ENCODE measurements at regions not wholly inside any gene's neighbourhood (a gene's known extent, or its start where the extent isn't known, plus 50 kb on each side); places are given as distances from the start of the nearest gene placed in this dataset.

DNA sequence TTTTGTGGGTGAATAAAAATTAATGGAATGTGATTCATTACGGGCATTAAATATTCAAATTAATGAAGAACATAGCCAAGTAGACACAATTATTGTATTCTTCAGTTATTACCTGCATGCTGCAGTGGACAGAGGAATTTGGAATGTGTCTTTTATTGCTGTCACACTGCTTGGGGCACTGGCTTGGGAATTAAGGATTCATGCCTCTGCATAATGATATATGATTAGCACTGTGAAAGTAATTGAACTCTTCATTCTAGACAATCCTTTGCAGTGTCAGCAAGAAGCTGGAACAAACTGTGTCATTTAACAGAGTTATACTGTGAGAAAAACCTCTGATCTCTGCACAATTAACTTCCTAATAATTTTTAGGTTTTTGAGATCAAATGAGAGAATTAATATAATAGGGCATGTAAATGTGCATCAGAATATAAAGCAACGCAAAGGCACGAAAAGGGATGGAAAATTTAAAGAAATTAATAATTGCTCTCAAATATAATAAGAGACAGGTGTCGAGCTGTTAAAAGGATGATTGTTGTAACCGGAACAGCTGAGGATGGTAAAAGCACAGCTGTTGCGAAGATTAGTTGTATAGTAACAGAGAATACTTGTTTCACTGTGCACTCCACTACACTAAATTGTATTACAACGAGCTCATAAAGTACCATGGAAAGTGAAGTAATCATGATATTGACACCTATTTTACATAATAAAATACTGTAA lies 235.1 kb upstream of the MIR17HG start:
- no peak overlapping the region for H3K4me3 Mint-ChIP-seq
- Histone ChIP-seq H3K4me3 (ENCODE audit: low read length) (no peak overlapping the region), H3K9me3 (ENCODE audit: control insufficient read depth, insufficient read depth, low read length) (no peaks in the 10 kb centered on the region), H3K4me1 (ENCODE audit: control insufficient read depth, insufficient read depth, low read length) (no peaks in the 10 kb centered on the region), H3K27ac (ENCODE audit: low read length) (no peak overlapping the region), H3K27me3 (ENCODE audit: control insufficient read depth, insufficient read depth, low read length) (no peaks in the 10 kb centered on the region), H3K36me3 (ENCODE audit: control insufficient read depth, insufficient read depth, low read length) (no peaks in the 10 kb centered on the region)
- no peaks in the 10 kb centered on the region for H3K36me3 Mint-ChIP-seq
- H3K27me3 Mint-ChIP-seq (ENCODE audit: low read depth in 2 of 2), result no peaks in the 10 kb centered on the region
- peaks cover 4 to 5% of the 10 kb centered on the region in 2 donors for H3K9me3 Mint-ChIP-seq
- DNase-seq (no peak), ATAC-seq (no peak)
- WGBS (ENCODE audit: insufficient coverage), result 93% methylated on average over 2 of the region's 7 CpGs
- no peak overlapping the region for H3K27ac Mint-ChIP-seq
- TF ChIP-seq, protein P1, sequence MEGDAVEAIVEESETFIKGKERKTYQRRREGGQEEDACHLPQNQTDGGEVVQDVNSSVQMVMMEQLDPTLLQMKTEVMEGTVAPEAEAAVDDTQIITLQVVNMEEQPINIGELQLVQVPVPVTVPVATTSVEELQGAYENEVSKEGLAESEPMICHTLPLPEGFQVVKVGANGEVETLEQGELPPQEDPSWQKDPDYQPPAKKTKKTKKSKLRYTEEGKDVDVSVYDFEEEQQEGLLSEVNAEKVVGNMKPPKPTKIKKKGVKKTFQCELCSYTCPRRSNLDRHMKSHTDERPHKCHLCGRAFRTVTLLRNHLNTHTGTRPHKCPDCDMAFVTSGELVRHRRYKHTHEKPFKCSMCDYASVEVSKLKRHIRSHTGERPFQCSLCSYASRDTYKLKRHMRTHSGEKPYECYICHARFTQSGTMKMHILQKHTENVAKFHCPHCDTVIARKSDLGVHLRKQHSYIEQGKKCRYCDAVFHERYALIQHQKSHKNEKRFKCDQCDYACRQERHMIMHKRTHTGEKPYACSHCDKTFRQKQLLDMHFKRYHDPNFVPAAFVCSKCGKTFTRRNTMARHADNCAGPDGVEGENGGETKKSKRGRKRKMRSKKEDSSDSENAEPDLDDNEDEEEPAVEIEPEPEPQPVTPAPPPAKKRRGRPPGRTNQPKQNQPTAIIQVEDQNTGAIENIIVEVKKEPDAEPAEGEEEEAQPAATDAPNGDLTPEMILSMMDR (IDR thresholded peaks at IDR 0.05), result no peak
- intact Hi-C loops (cut with micrococcal nuclease), result no loop called here
- H3K4me1 Mint-ChIP-seq, result no peaks in the 10 kb centered on the region

DNA sequence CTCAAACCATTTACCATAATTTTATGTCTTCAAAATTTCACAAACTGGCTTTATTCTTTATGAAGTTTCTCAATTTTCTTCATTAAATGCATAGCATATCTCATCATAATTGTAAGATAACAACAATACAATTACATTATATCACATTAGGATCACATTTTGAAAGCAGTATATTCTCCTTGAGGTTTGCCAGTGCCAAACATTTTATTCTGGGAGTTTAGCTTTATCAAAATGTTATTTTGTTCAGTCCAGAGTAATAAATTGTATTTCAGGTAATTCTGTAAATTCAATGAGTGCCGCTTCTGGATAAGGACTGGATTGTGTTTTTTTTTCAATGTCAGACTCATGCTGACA lies 234.6 kb upstream of the MIR17HG start:
- intact Hi-C loops (cut with micrococcal nuclease), result no loop called here
- no peaks in the 10 kb centered on the region for H3K4me1 Mint-ChIP-seq

DNA sequence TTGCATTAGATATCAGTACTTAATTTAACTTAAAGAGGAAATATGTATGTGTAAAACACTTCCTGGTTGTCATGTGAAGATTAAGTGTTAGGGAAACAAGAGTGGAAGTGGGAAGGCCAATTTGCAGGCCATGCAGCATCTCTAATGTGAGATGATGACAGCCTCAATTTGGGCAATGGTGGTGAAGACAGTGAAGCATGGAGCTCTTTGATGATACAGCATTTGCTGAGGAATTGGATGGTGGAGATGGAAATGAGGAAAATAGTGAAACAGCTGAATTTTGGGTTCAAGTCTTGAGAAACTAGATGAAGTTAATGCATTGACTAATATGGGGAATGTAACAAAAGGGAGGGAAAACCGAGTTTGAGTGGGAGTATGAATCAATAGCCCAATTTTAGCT lies 231.7 kb upstream of the MIR17HG start:
- peaks cover 4 to 8% of the 10 kb centered on the region in 2 donors for H3K9me3 Mint-ChIP-seq

More for the DNA sequence above, 234.6 kb upstream of the MIR17HG start:
- WGBS (ENCODE audit: insufficient coverage), result 89% methylated on average over 1 of the region's 1 CpG
- Histone ChIP-seq H3K4me1 (ENCODE audit: control insufficient read depth, insufficient read depth, low read length) (no peaks in the 10 kb centered on the region), H3K27me3 (ENCODE audit: control insufficient read depth, insufficient read depth, low read length) (no peaks in the 10 kb centered on the region), H3K9me3 (ENCODE audit: control insufficient read depth, insufficient read depth, low read length) (no peaks in the 10 kb centered on the region), H3K36me3 (ENCODE audit: control insufficient read depth, insufficient read depth, low read length) (no peaks in the 10 kb centered on the region), H3K27ac (ENCODE audit: low read length) (no peak overlapping the region), H3K4me3 (ENCODE audit: low read length) (no peak overlapping the region)
- TF ChIP-seq, protein P1 (IDR thresholded peaks at IDR 0.05), result no peak
- Mint-ChIP-seq H3K9me3 (peaks cover 4 to 5% of the 10 kb centered on the region in 2 donors), H3K27me3 (ENCODE audit: low read depth in 2 of 2) (no peaks in the 10 kb centered on the region), H3K36me3 (no peaks in the 10 kb centered on the region), H3K4me3 (no peak overlapping the region), H3K27ac (no peak overlapping the region)
- ATAC-seq, result no peak
- no peak for DNase-seq

More for the DNA sequence above, 231.7 kb upstream of the MIR17HG start:
- Histone ChIP-seq H3K4me1 (ENCODE audit: control insufficient read depth, insufficient read depth, low read length) (no peaks in the 10 kb centered on the region), H3K27ac (ENCODE audit: low read length) (no peak overlapping the region), H3K27me3 (ENCODE audit: control insufficient read depth, insufficient read depth, low read length) (no peaks in the 10 kb centered on the region), H3K36me3 (ENCODE audit: control insufficient read depth, insufficient read depth, low read length) (no peaks in the 10 kb centered on the region), H3K4me3 (ENCODE audit: low read length) (no peak overlapping the region), H3K9me3 (ENCODE audit: control insufficient read depth, insufficient read depth, low read length) (no peaks in the 10 kb centered on the region)
- no peaks in the 10 kb centered on the region for H3K36me3 Mint-ChIP-seq
- ATAC-seq (no peak), DNase-seq (no peak)
- H3K27me3 Mint-ChIP-seq (ENCODE audit: low read depth in 2 of 2), result no peaks in the 10 kb centered on the region
- intact Hi-C loops (cut with micrococcal nuclease), result no loop called here
- H3K27ac Mint-ChIP-seq, result no peak overlapping the region
- 59% methylated on average over 1 of the region's 1 CpG for WGBS (ENCODE audit: insufficient coverage)
- H3K4me1 Mint-ChIP-seq, result no peaks in the 10 kb centered on the region
- TF ChIP-seq, protein P1 (IDR thresholded peaks at IDR 0.05), result no peak
- no peak overlapping the region for H3K4me3 Mint-ChIP-seq
